ENCODE measurements at regions not wholly inside any gene's neighbourhood (a gene's known extent, or its start where the extent isn't known, plus 50 kb on each side); places are given as distances from the start of the nearest gene placed in this dataset.

GRCh38 chr5:157984611-157985010 is 125.7 kb upstream of the CLINT1 start:
- Histone ChIP-seq H3K27me3 (ENCODE audit: low read length) (no peaks in the 10 kb centered on the region), H3K9me3 (ENCODE audit: insufficient read depth, low read length) (no peaks in the 10 kb centered on the region), H3K9me2 (replicated peaks; ENCODE audit: insufficient read depth, low read length) (no peaks in the 10 kb centered on the region), H3K79me2 (ENCODE audit: insufficient read depth, low read length) (no peaks in the 10 kb centered on the region), H3F3A (ENCODE audit: insufficient read depth) (no peaks in the 10 kb centered on the region), H3K4me2 (ENCODE audit: low read depth, low read length, poor library complexity, severe bottlenecking) (no peak overlapping the region), H3K9ac (ENCODE audit: low read length) (no peak overlapping the region), H3K27ac (ENCODE audit: low read depth, low read length) (no peak overlapping the region), H2AFZ (ENCODE audit: low read depth, low read length, severe bottlenecking) (no peak overlapping the region), H4K20me1 (ENCODE audit: low read depth, low read length) (no peaks in the 10 kb centered on the region), H3K4me3 (ENCODE audit: insufficient read depth, low read length, poor library complexity, severe bottlenecking) (no peak overlapping the region), H3K36me3 (ENCODE audit: low read length) (no peaks in the 10 kb centered on the region)
- no peak for TF ChIP-seq CTCF (IDR thresholded peaks at IDR 0.05; ENCODE audit: insufficient read depth, low read length, poor library complexity, severe bottlenecking)
- no peak for TF ChIP-seq EZH2phosphoT487 (conservative IDR thresholded peaks at IDR 0.05; ENCODE audit: low read length)

GRCh38 chr5:157983906-157984551 is 125.1 kb upstream of the CLINT1 start:
- Histone ChIP-seq H3K9ac (ENCODE audit: low read length) (no peak overlapping the region), H3K27ac (ENCODE audit: low read depth, low read length) (no peak overlapping the region), H2AFZ (ENCODE audit: low read depth, low read length, severe bottlenecking) (no peak overlapping the region), H3F3A (ENCODE audit: insufficient read depth) (no peaks in the 10 kb centered on the region), H4K20me1 (ENCODE audit: low read depth, low read length) (no peaks in the 10 kb centered on the region), H3K79me2 (ENCODE audit: insufficient read depth, low read length) (no peaks in the 10 kb centered on the region), H3K9me3 (ENCODE audit: insufficient read depth, low read length) (no peaks in the 10 kb centered on the region), H3K4me2 (ENCODE audit: low read depth, low read length, poor library complexity, severe bottlenecking) (no peak overlapping the region), H3K9me2 (replicated peaks; ENCODE audit: insufficient read depth, low read length) (no peaks in the 10 kb centered on the region), H3K36me3 (ENCODE audit: low read length) (no peaks in the 10 kb centered on the region), H3K4me3 (ENCODE audit: insufficient read depth, low read length, poor library complexity, severe bottlenecking) (no peak overlapping the region), H3K27me3 (ENCODE audit: low read length) (no peaks in the 10 kb centered on the region)
- no peak for TF ChIP-seq CTCF (IDR thresholded peaks at IDR 0.05; ENCODE audit: insufficient read depth, low read length, poor library complexity, severe bottlenecking)
- no peak for TF ChIP-seq EZH2phosphoT487 (conservative IDR thresholded peaks at IDR 0.05; ENCODE audit: low read length)

- H3K27me3 ChIP-seq (ENCODE audit: low read length) = no peaks in the 10 kb centered on the region
- H3K4me2 ChIP-seq (ENCODE audit: low read depth, low read length, poor library complexity, severe bottlenecking) = no peak overlapping the region
- H3K27ac ChIP-seq (ENCODE audit: low read depth, low read length) = no peak overlapping the region
- no peaks in the 10 kb centered on the region for H3K36me3 ChIP-seq (ENCODE audit: low read length)
- H2AFZ ChIP-seq (ENCODE audit: low read depth, low read length, severe bottlenecking) = no peak overlapping the region
- no peak for TF ChIP-seq CTCF (IDR thresholded peaks at IDR 0.05; ENCODE audit: insufficient read depth, low read length, poor library complexity, severe bottlenecking)
- no peak for TF ChIP-seq EZH2phosphoT487 (conservative IDR thresholded peaks at IDR 0.05; ENCODE audit: low read length)
- H3F3A ChIP-seq (ENCODE audit: insufficient read depth) = no peaks in the 10 kb centered on the region
- no peaks in the 10 kb centered on the region for H3K79me2 ChIP-seq (ENCODE audit: insufficient read depth, low read length)
- no peaks in the 10 kb centered on the region for H3K9me3 ChIP-seq (ENCODE audit: insufficient read depth, low read length)
- H3K9me2 ChIP-seq (replicated peaks; ENCODE audit: insufficient read depth, low read length) = no peaks in the 10 kb centered on the region
- no peak overlapping the region for H3K4me3 ChIP-seq (ENCODE audit: insufficient read depth, low read length, poor library complexity, severe bottlenecking)
- no peaks in the 10 kb centered on the region for H4K20me1 ChIP-seq (ENCODE audit: low read depth, low read length)
- H3K9ac ChIP-seq (ENCODE audit: low read length) = no peak overlapping the region
Observed at GRCh38 chr5:157978061-157978460, 119.1 kb upstream of the CLINT1 start.

Measured in SU-DHL-6 (cell line).